MCF 10A (cell line): ENCODE measurements at regions not wholly inside any gene's neighbourhood (a gene's known extent, or its start where the extent isn't known, plus 50 kb on each side); places are given as distances from the start of the nearest gene placed in this dataset.

Source experiments
- BruUV-seq: library from RNA; stranded (reverse); fragments of 400-500 nt; replicated peaks from 2 replicates; lab custom pipeline; 2021; lab: Mats Ljungman, UMichigan
- CTCF ChIA-PET: fragments of 300-600 bp; sonication (Branson Sonifier 250); formaldehyde crosslinking; extraction: SDS; loops from one replicate; lab custom pipeline; 2021; ENCODE audit warnings: antibody characterized with exemption, inconsistent platforms; lab: Yijun Ruan, JAX
- POLR2A ChIA-PET: fragments of 300-600, 350-650 bp; sonication (Branson Sonifier 250); formaldehyde crosslinking; extraction: SDS; loops from one replicate; lab custom pipeline; 2020; ENCODE audit warnings: antibody characterized with exemption, inconsistent platforms; lab: Yijun Ruan, JAX
- DNase-seq: peaks from one replicate; pipeline ENCODE4 v3.0.0-alpha.2; 2018; ENCODE audit not compliant: unreplicated experiment
- H3K27ac Mint-ChIP-seq: one replicate; pipeline ENCODE4 v1.8.0; 2022; ENCODE audit warnings: mild to moderate bottlenecking, low read depth, mixed read lengths; ENCODE audit not compliant: unreplicated experiment
- H3K27me3 Mint-ChIP-seq: one replicate; pipeline ENCODE4 v1.8.0; 2022; ENCODE audit warnings: mixed read lengths; ENCODE audit not compliant: insufficient read depth, unreplicated experiment
- H3K36me3 Mint-ChIP-seq: one replicate; pipeline ENCODE4 v1.8.0; 2022; ENCODE audit warnings: mild to moderate bottlenecking, moderate library complexity, mixed read lengths; ENCODE audit not compliant: insufficient read depth, unreplicated experiment
- H3K4me1 Mint-ChIP-seq: one replicate; pipeline ENCODE4 v1.8.0; 2022; ENCODE audit warnings: mixed read lengths; ENCODE audit not compliant: insufficient read depth, unreplicated experiment
- H3K4me3 Mint-ChIP-seq: one replicate; pipeline ENCODE4 v1.8.0; 2022; ENCODE audit warnings: mild to moderate bottlenecking, moderate library complexity, mixed read lengths; ENCODE audit not compliant: unreplicated experiment
- H3K9me3 Mint-ChIP-seq: one replicate; pipeline ENCODE4 v1.8.0; 2022; ENCODE audit warnings: mixed read lengths; ENCODE audit not compliant: unreplicated experiment
- intact Hi-C: fragments of 100-400 bp; cut with micrococcal nuclease; formaldehyde crosslinking; loops from 2 replicates; pipeline ENCODE4 v1.14.1; 2022
- TF ChIP-seq, protein P1 (sequence below): fragments of 200-600 bp; IDR thresholded peaks from one replicate; pipeline ENCODE4 v1.8.0; 2022; ENCODE audit warnings: antibody characterized with exemption, mild to moderate bottlenecking; ENCODE audit not compliant: unreplicated experiment

GRCh38 chr16:86739178-86739577 lies 160.8 kb downstream of the FOXL1 start:
- CTCF ChIA-PET = interaction anchor here (0.7 kb wide), 1 partner anchor 29 kb away, joined by 3 read pairs; no protein-coding TSS in a partner anchor
- POLR2A ChIA-PET = no interaction called here
- no TSS peak for BruUV-seq

DNA sequence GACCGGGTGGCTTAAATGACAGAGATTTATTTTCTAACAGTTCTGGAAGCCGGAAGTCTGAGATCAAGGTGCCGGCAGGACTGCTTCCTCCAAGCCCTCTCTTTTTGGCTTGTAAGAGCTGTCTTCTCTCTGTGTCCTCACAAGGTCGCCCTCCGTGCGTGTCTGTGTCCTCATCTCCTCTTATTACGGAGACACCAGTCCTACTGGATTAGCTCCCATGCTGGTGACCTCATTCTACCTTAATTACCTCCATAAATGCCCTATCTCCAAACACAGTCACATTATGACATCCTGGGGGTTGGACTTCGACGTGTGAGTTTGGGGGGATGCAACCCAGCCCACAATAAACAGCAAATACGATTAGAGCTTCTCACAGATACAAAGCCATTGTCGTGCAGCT lies 161.5 kb downstream of the FOXL1 start:
- Mint-ChIP-seq H3K4me3 (no peak overlapping the region), H3K27me3 (no peaks in the 10 kb centered on the region), H3K9me3 (no peaks in the 10 kb centered on the region), H3K27ac (no peak overlapping the region), H3K36me3 (no peaks in the 10 kb centered on the region), H3K4me1 (peaks cover 11% of the 10 kb centered on the region)
- no TSS peak for BruUV-seq
- TF ChIP-seq, protein P1, sequence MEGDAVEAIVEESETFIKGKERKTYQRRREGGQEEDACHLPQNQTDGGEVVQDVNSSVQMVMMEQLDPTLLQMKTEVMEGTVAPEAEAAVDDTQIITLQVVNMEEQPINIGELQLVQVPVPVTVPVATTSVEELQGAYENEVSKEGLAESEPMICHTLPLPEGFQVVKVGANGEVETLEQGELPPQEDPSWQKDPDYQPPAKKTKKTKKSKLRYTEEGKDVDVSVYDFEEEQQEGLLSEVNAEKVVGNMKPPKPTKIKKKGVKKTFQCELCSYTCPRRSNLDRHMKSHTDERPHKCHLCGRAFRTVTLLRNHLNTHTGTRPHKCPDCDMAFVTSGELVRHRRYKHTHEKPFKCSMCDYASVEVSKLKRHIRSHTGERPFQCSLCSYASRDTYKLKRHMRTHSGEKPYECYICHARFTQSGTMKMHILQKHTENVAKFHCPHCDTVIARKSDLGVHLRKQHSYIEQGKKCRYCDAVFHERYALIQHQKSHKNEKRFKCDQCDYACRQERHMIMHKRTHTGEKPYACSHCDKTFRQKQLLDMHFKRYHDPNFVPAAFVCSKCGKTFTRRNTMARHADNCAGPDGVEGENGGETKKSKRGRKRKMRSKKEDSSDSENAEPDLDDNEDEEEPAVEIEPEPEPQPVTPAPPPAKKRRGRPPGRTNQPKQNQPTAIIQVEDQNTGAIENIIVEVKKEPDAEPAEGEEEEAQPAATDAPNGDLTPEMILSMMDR = no peak
- CTCF ChIA-PET = interaction anchor here (0.6 to 0.7 kb wide), 2 partner anchors 72 to 162 kb away, joined by 3 read pairs; no protein-coding TSS in a partner anchor
- POLR2A ChIA-PET = no interaction called here
- no peak for DNase-seq
- intact Hi-C loops = no loop called here

More at GRCh38 chr16:86739178-86739577, 160.8 kb downstream of the FOXL1 start:
- TF ChIP-seq, protein P1 = no peak
- no peak for DNase-seq
- H3K4me1 Mint-ChIP-seq = peaks cover 7% of the 10 kb centered on the region
- no peak overlapping the region for H3K4me3 Mint-ChIP-seq
- H3K9me3 Mint-ChIP-seq = no peaks in the 10 kb centered on the region
- no peaks in the 10 kb centered on the region for H3K27me3 Mint-ChIP-seq
- H3K27ac Mint-ChIP-seq = no peak overlapping the region
- no peaks in the 10 kb centered on the region for H3K36me3 Mint-ChIP-seq
- intact Hi-C loops = no loop called here

GRCh38 chr16:86740298-86740697 lies 161.9 kb downstream of the FOXL1 start:
- Mint-ChIP-seq H3K27me3 (no peaks in the 10 kb centered on the region), H3K9me3 (no peaks in the 10 kb centered on the region), H3K4me1 (peaks cover 11% of the 10 kb centered on the region), H3K36me3 (no peaks in the 10 kb centered on the region), H3K27ac (peak overlapping the region; percentile 78), H3K4me3 (no peak overlapping the region)
- CTCF ChIA-PET = interaction anchor here (0.6 to 0.7 kb wide), 2 partner anchors 72 to 163 kb away, joined by 3 read pairs; no protein-coding TSS in a partner anchor
- no peak for DNase-seq
- no TSS peak for BruUV-seq
- intact Hi-C loops = no loop called here
- POLR2A ChIA-PET = no interaction called here
- TF ChIP-seq, protein P1 = no peak

DNA sequence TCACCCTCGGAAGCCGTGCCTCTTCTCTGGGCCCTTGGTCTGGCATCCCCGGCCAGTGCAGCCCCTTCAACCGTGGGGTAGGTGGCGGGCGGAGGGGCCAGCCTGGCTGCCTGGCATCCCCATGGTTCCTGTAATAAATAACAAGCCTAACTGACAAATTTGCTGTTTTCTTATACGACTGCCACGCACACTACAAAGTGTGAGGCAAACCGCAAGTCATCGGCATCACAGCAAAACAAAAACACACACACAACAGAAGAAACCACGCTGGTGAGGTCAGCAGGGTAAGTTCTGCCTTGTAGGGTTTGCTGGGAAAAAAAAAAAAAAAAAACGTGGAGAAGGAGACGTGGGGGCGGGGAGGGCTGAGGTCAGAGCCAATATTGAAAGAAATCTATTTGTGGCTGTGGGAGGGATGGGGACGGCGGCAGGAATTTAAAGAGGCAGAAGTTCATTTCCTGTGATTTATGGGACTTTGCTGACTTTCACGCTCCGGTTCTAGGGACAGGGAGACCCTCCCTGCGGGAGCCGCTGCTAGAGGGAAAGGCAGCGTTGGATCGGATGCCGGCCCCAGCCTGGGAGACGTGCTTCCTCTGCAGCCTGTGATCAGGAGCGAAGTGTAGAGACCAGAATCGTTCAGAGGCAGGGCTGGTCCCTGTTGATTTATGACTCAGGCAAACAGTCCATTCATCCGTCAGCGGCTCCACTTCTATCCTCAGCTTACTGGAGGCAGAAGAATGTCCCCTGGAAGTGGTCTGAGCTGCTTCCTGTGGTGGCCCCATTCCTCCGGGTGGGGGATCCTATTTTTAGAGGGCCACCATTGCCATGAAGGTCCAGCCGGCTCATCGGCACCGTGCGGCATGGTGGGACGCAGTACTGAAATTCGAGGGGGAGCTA lies 162.8 kb downstream of the FOXL1 start:
- Mint-ChIP-seq H3K36me3 (no peaks in the 10 kb centered on the region), H3K27ac (peak overlapping the region; percentile 78), H3K27me3 (no peaks in the 10 kb centered on the region), H3K9me3 (no peaks in the 10 kb centered on the region), H3K4me1 (peaks cover 11% of the 10 kb centered on the region), H3K4me3 (peak overlapping the region; percentile 49)
- CTCF ChIA-PET = interaction anchor here (0.7 kb wide), 1 partner anchor 15 kb away, joined by 4 read pairs; no protein-coding TSS in a partner anchor
- POLR2A ChIA-PET = interaction anchor here (0.9 kb wide), 1 partner anchor 77 kb away, joined by 3 read pairs; no protein-coding TSS in a partner anchor
- TF ChIP-seq, protein P1 = no peak
- intact Hi-C loops = no loop called here
- BruUV-seq = no TSS peak
- peak; percentile 27 for DNase-seq
